Activated CD8-positive, alpha-beta memory T cell treated with anti-CD3 and anti-CD28 coated beads, Interleukin-2, amount 10 ng/mL, durations not matched to agents 7 days and 5 days (primary cell): ENCODE measurements at regions not wholly inside any gene's neighbourhood (a gene's known extent, or its start where the extent isn't known, plus 50 kb on each side); places are given as distances from the start of the nearest gene placed in this dataset.

ENCODE experiments used
- ATAC-seq: fragments of 150-1000 bp; cut with Tn5 transposase; one replicate; pipeline ENCODE4 v1.10.0; 2021; ENCODE audit warnings: moderate library complexity
- CTCF ChIA-PET: fragments of 350-600 bp; sonication (Branson Sonifier 250); formaldehyde crosslinking; loops from one replicate; lab custom pipeline; 2021; ENCODE audit warnings: antibody characterized with exemption; lab: Charles Lee
- DNase-seq: peaks from one replicate; pipeline ENCODE4 v3.0.0-alpha.2; 2020
- H3K27ac Mint-ChIP-seq: one replicate; pipeline ENCODE4 v1.8.0; 2021; ENCODE audit warnings: mild to moderate bottlenecking, mixed read lengths
- H3K27me3 Mint-ChIP-seq: one replicate; pipeline ENCODE4 v1.8.0; 2021; ENCODE audit warnings: mixed read lengths
- H3K36me3 Mint-ChIP-seq: one replicate; pipeline ENCODE4 v1.8.0; 2021; ENCODE audit warnings: mild to moderate bottlenecking, mixed read lengths
- H3K4me1 Mint-ChIP-seq: one replicate; pipeline ENCODE4 v1.8.0; 2021; ENCODE audit warnings: mixed read lengths
- H3K4me3 Mint-ChIP-seq: one replicate; pipeline ENCODE4 v1.8.0; 2021; ENCODE audit warnings: mild to moderate bottlenecking, moderate library complexity, mixed read lengths
- H3K9me3 Mint-ChIP-seq: one replicate; pipeline ENCODE4 v1.8.0; 2022; ENCODE audit warnings: low read depth, mixed read lengths

GRCh38 chr4:153082322-153083301, 121.6 kb upstream of the TRIM2 start:
- CTCF ChIA-PET: interaction anchor here (1.0 to 7.5 kb wide), 23 partner anchors 8 to 674 kb away, joined by 3 to 202 read pairs (median 4); no protein-coding TSS in a partner anchor
- Mint-ChIP-seq H3K4me3 (no peak overlapping the region), H3K9me3 (no peaks in the 10 kb centered on the region), H3K27ac (no peak overlapping the region), H3K27me3 (peaks cover 63% of the 10 kb centered on the region), H3K4me1 (peaks cover 20% of the 10 kb centered on the region), H3K36me3 (no peaks in the 10 kb centered on the region)
- ATAC-seq (no peak), DNase-seq (no peak)

DNA sequence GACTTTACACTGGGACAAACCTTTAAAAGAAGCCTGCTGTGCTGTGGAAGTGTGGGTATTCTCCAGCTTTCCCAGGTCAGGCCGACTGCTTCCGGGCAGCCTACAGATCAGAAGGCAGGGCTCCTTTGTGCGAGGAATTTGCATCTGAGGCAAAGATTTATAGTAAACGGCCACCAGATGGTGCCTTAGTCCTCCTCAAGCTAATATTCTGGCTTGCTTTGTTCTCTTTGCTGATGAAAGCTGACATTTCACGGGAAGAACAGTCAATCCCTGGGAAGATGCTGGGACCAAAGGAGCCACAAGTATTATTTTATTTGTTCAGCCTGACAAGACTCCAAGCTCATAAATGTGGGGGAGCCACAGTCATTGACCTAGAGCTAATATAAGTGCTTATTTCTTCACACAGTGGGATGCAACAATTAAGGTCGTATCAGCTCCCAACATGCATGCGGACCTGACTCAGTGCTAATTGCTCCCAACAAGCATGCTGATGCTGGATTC, 120.7 kb upstream of the TRIM2 start:
- H3K27ac Mint-ChIP-seq: no peak overlapping the region
- H3K4me1 Mint-ChIP-seq: peaks cover 20% of the 10 kb centered on the region

GRCh38 chr4:153084224-153084979, 119.8 kb upstream of the TRIM2 start:
- Mint-ChIP-seq H3K27me3 (peaks cover 54% of the 10 kb centered on the region), H3K9me3 (no peaks in the 10 kb centered on the region), H3K4me1 (peaks cover 20% of the 10 kb centered on the region), H3K4me3 (no peak overlapping the region), H3K36me3 (no peaks in the 10 kb centered on the region), H3K27ac (no peak overlapping the region)
- CTCF ChIA-PET: interaction anchor here (0.8 to 7.5 kb wide), 22 partner anchors 9 to 676 kb away, joined by 3 to 202 read pairs (median 4); partner anchors contain the start of genes ARFIP1 and TIGD4
- no peak for ATAC-seq
- no peak for DNase-seq

More for the DNA sequence above, 120.7 kb upstream of the TRIM2 start:
- no peaks in the 10 kb centered on the region for H3K36me3 Mint-ChIP-seq
- ATAC-seq: peak; percentile 64
- H3K27me3 Mint-ChIP-seq: peaks cover 57% of the 10 kb centered on the region
- CTCF ChIA-PET: interaction anchor here (0.8 to 7.5 kb wide), 24 partner anchors 9 to 675 kb away, joined by 3 to 202 read pairs (median 4); no protein-coding TSS in a partner anchor
- H3K4me3 Mint-ChIP-seq: no peak overlapping the region
- no peaks in the 10 kb centered on the region for H3K9me3 Mint-ChIP-seq
- peak; percentile 55 for DNase-seq

GRCh38 chr4:153084980-153085630, 119.1 kb upstream of the TRIM2 start:
- Mint-ChIP-seq H3K4me1 (peaks cover 20% of the 10 kb centered on the region), H3K27ac (no peak overlapping the region), H3K36me3 (no peaks in the 10 kb centered on the region), H3K4me3 (no peak overlapping the region), H3K9me3 (no peaks in the 10 kb centered on the region), H3K27me3 (peaks cover 48% of the 10 kb centered on the region)
- peak; percentile 74 for ATAC-seq
- DNase-seq: peak; percentile 78
- CTCF ChIA-PET: interaction anchor here (0.6 to 7.5 kb wide), 15 partner anchors 10 to 530 kb away, joined by 3 to 202 read pairs (median 4); partner anchors contain the start of genes ARFIP1 and TIGD4

DNA sequence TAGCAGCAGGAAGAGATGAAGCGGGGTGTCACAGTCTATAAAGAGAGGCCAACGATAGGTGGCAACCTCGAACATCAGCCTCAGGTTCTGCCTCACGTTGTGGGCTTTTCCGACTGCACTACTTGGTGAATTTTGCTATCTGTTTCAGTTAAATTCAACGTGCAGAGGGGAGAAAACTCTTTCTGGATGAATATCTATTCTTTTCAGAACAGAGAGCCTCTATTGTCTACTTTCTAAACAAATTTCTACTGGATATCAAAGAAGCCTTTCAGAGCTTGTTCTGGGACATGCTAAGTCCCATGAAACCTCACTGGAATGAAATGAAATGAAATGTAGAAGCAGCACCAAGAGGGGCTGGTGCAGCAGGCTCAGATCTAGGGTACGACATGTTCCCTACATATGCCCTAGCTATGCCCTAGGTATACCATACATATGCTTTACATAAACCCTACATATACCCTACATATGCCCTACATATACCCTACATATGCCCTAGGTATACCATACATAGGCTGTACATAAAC, 116.5 kb upstream of the TRIM2 start:
- ATAC-seq: no peak
- no peaks in the 10 kb centered on the region for H3K36me3 Mint-ChIP-seq

DNA sequence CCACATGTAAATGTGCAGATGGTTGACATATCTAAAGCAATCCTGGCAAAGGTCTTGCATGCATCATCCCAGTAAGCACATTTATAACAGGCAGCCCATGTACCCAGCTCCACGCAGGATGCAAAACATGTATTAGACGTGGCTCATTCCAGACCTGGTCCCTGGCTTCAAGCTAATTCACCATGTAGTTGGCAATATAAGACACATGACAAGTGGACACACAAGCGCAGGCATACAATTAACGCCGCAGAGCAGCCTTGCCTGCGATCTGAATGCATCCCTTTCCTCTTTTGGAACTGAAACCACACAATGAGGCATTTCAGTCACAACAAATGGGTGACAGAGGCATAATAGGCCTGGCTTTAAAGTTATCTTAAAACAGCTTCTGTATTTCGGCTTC, 114.5 kb upstream of the TRIM2 start:
- ATAC-seq: no peak
- no peaks in the 10 kb centered on the region for H3K36me3 Mint-ChIP-seq
- no peak overlapping the region for H3K27ac Mint-ChIP-seq
- peaks cover 33% of the 10 kb centered on the region for H3K27me3 Mint-ChIP-seq
- H3K4me1 Mint-ChIP-seq: peaks cover 7% of the 10 kb centered on the region
- H3K9me3 Mint-ChIP-seq: no peaks in the 10 kb centered on the region
- no peak for DNase-seq
- CTCF ChIA-PET: interaction anchor here (1.5 to 1.6 kb wide), 3 partner anchors 38 to 243 kb away, joined by 3 to 8 read pairs (median 4); no protein-coding TSS in a partner anchor
- no peak overlapping the region for H3K4me3 Mint-ChIP-seq

More for the DNA sequence above, 116.5 kb upstream of the TRIM2 start:
- no peak overlapping the region for H3K4me3 Mint-ChIP-seq
- peaks cover 13% of the 10 kb centered on the region for H3K4me1 Mint-ChIP-seq
- H3K27ac Mint-ChIP-seq: no peak overlapping the region
- H3K27me3 Mint-ChIP-seq: peaks cover 43% of the 10 kb centered on the region
- CTCF ChIA-PET: interaction anchor here (0.8 kb wide), 1 partner anchor 39 kb away, joined by 3 read pairs; no protein-coding TSS in a partner anchor
- no peak for DNase-seq
- no peaks in the 10 kb centered on the region for H3K9me3 Mint-ChIP-seq

GRCh38 chr4:153090181-153090580, 114.1 kb upstream of the TRIM2 start:
- no peak for DNase-seq
- Mint-ChIP-seq H3K36me3 (no peaks in the 10 kb centered on the region), H3K4me3 (no peak overlapping the region), H3K9me3 (no peaks in the 10 kb centered on the region), H3K4me1 (peaks cover 5% of the 10 kb centered on the region), H3K27me3 (peaks cover 32% of the 10 kb centered on the region), H3K27ac (no peak overlapping the region)
- no peak for ATAC-seq
- CTCF ChIA-PET: interaction anchor here (1.6 kb wide), 1 partner anchor 38 kb away, joined by 4 read pairs; no protein-coding TSS in a partner anchor

DNA sequence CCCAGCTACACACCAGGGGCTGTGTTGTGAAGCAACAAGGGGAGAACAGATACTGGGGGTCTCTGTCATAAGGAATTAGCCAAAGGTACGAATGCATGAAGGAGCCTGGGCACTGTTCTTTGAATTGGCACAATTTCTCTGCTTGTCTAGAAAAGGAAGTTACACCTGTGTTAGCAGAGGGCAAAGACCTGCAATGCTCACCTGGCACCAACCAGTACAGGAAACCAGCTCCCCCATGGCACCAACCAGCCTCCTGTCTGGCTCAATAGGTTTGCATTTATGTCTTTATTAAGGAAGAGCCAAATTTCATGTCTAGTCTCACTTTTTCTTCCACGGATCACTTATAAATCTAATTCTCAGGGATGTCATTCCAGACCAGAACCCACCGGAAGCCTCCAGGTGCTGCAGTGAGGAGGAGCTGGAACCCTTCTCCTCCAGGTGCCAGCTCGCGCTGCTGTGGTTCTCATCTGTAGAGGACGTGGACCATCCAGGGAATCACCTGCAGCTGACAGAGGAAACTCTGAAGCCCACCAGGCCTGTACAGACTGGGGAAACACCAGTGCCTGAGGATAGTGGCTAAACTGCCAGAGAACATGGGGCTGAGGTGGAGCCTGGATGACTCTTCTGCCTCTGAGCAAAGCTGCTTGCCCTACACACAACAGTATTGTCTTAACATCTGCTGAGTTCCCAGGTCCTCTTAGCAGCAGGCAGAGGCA, 113.4 kb upstream of the TRIM2 start:
- no peaks in the 10 kb centered on the region for H3K4me1 Mint-ChIP-seq
- DNase-seq (no peak), ATAC-seq (no peak)
- CTCF ChIA-PET: interaction anchor here (1.6 kb wide), 1 partner anchor 37 kb away, joined by 4 read pairs; no protein-coding TSS in a partner anchor
- no peaks in the 10 kb centered on the region for H3K36me3 Mint-ChIP-seq
- H3K27ac Mint-ChIP-seq: no peak overlapping the region
- peaks cover 26% of the 10 kb centered on the region for H3K27me3 Mint-ChIP-seq
- no peaks in the 10 kb centered on the region for H3K9me3 Mint-ChIP-seq
- H3K4me3 Mint-ChIP-seq: no peak overlapping the region

- ATAC-seq (no peak), DNase-seq (no peak)
- no peaks in the 10 kb centered on the region for H3K9me3 Mint-ChIP-seq
- no peaks in the 10 kb centered on the region for H3K36me3 Mint-ChIP-seq
- no peak overlapping the region for H3K27ac Mint-ChIP-seq
- no peak overlapping the region for H3K4me3 Mint-ChIP-seq
- CTCF ChIA-PET: interaction anchor here (1.4 to 4.6 kb wide), 2 partner anchors 8 to 10 kb away, joined by 5 to 21 read pairs; no protein-coding TSS in a partner anchor
- no peaks in the 10 kb centered on the region for H3K4me1 Mint-ChIP-seq
- H3K27me3 Mint-ChIP-seq: peaks cover 13% of the 10 kb centered on the region
Measured at GRCh38 chr4:153093396-153093795, 110.8 kb upstream of the TRIM2 start.

GRCh38 chr4:153093802-153094201, 110.4 kb upstream of the TRIM2 start:
- peaks cover 13% of the 10 kb centered on the region for H3K27me3 Mint-ChIP-seq
- H3K27ac Mint-ChIP-seq: no peak overlapping the region
- no peak for DNase-seq
- H3K4me3 Mint-ChIP-seq: no peak overlapping the region
- no peaks in the 10 kb centered on the region for H3K4me1 Mint-ChIP-seq
- ATAC-seq: no peak
- H3K9me3 Mint-ChIP-seq: no peaks in the 10 kb centered on the region
- CTCF ChIA-PET: interaction anchor here (1.4 to 4.6 kb wide), 2 partner anchors 8 to 10 kb away, joined by 5 to 21 read pairs; no protein-coding TSS in a partner anchor
- H3K36me3 Mint-ChIP-seq: no peaks in the 10 kb centered on the region

- ATAC-seq: no peak
- H3K27ac Mint-ChIP-seq: no peak overlapping the region
- no peak overlapping the region for H3K4me3 Mint-ChIP-seq
- no peaks in the 10 kb centered on the region for H3K9me3 Mint-ChIP-seq
- CTCF ChIA-PET: interaction anchor here (1.4 to 4.6 kb wide), 3 partner anchors 9 to 11 kb away, joined by 5 to 21 read pairs (median 15); no protein-coding TSS in a partner anchor
- H3K27me3 Mint-ChIP-seq: peaks cover 9% of the 10 kb centered on the region
- H3K4me1 Mint-ChIP-seq: no peaks in the 10 kb centered on the region
- H3K36me3 Mint-ChIP-seq: no peaks in the 10 kb centered on the region
- DNase-seq: no peak
Measured at GRCh38 chr4:153094435-153094834, 109.8 kb upstream of the TRIM2 start.
